ENCODE measurements at regions not wholly inside any gene's neighbourhood (a gene's known extent, or its start where the extent isn't known, plus 50 kb on each side); places are given as distances from the start of the nearest gene placed in this dataset.

GRCh38 chr14:30221546-30221945 is 293.9 kb upstream of the PRKD1 start:
- intact Hi-C loops (cut with DNase I), result no loop called here
- WGBS, result 33% methylated on average over 7 of the region's 7 CpGs
- H3K4me1 ChIP-seq (ENCODE audit: control insufficient read depth, insufficient read depth, low read length), result peaks cover 7% of the 10 kb centered on the region

GRCh38 chr14:30223385-30223785 is 295.7 kb upstream of the PRKD1 start:
- no peak overlapping the region for H3K27ac ChIP-seq (ENCODE audit: low read length)
- H3K9me3 ChIP-seq (ENCODE audit: control insufficient read depth, low read length), result no peaks in the 10 kb centered on the region
- 35% methylated on average over 2 of the region's 2 CpGs for WGBS
- H3K4me1 ChIP-seq (ENCODE audit: control insufficient read depth, insufficient read depth, low read length), result peaks cover 7% of the 10 kb centered on the region
- ATAC-seq (peak; percentile 74 to 87), DNase-seq (peak; percentile 47 to 78 (median 57))
- no peaks in the 10 kb centered on the region for H3K27me3 ChIP-seq (ENCODE audit: control insufficient read depth, insufficient read depth)
- intact Hi-C loops (cut with DNase I), result no loop called here
- H3K4me3 ChIP-seq (ENCODE audit: low read length), result no peak overlapping the region

More at GRCh38 chr14:30221546-30221945, 293.9 kb upstream of the PRKD1 start:
- ATAC-seq, result no peak
- no peak overlapping the region for H3K27ac ChIP-seq (ENCODE audit: low read length)
- no peak for DNase-seq
- no peak overlapping the region for H3K4me3 ChIP-seq (ENCODE audit: low read length)
- no peaks in the 10 kb centered on the region for H3K27me3 ChIP-seq (ENCODE audit: control insufficient read depth, insufficient read depth)
- H3K9me3 ChIP-seq (ENCODE audit: control insufficient read depth, low read length), result no peaks in the 10 kb centered on the region

GRCh38 chr14:30223966-30224365 is 296.3 kb upstream of the PRKD1 start:
- Histone ChIP-seq H3K27me3 (ENCODE audit: control insufficient read depth, insufficient read depth) (no peaks in the 10 kb centered on the region), H3K27ac (ENCODE audit: low read length) (no peak overlapping the region), H3K4me3 (ENCODE audit: low read length) (no peak overlapping the region), H3K9me3 (ENCODE audit: control insufficient read depth, low read length) (no peaks in the 10 kb centered on the region), H3K4me1 (ENCODE audit: control insufficient read depth, insufficient read depth, low read length) (peaks cover 8% of the 10 kb centered on the region)
- DNase-seq (peak in 2 of 3 donors; percentile 28 to 58), ATAC-seq (peak; percentile 36 to 37)
- intact Hi-C loops (cut with DNase I), result no loop called here
- 81% methylated on average over 3 of the region's 3 CpGs for WGBS

GRCh38 chr14:30225176-30225575 is 297.5 kb upstream of the PRKD1 start:
- no peak for ATAC-seq
- no peak overlapping the region for H3K27ac ChIP-seq (ENCODE audit: low read length)

GRCh38 chr14:30227436-30227835 is 299.8 kb upstream of the PRKD1 start:
- no peaks in the 10 kb centered on the region for H3K9me3 ChIP-seq (ENCODE audit: control insufficient read depth, low read length)
- peaks cover 8% of the 10 kb centered on the region for H3K4me1 ChIP-seq (ENCODE audit: control insufficient read depth, insufficient read depth, low read length)
- 55% methylated on average over 3 of the region's 3 CpGs for WGBS
- DNase-seq, result peak; percentile 42 to 83 (median 61)
- intact Hi-C loops (cut with DNase I), result no loop called here
- ATAC-seq, result peak; percentile 51 to 79
- H3K27ac ChIP-seq (ENCODE audit: low read length), result no peak overlapping the region
- no peaks in the 10 kb centered on the region for H3K27me3 ChIP-seq (ENCODE audit: control insufficient read depth, insufficient read depth)
- no peak overlapping the region for H3K4me3 ChIP-seq (ENCODE audit: low read length)

More at GRCh38 chr14:30225176-30225575, 297.5 kb upstream of the PRKD1 start:
- Histone ChIP-seq H3K9me3 (ENCODE audit: control insufficient read depth, low read length) (no peaks in the 10 kb centered on the region), H3K4me1 (ENCODE audit: control insufficient read depth, insufficient read depth, low read length) (peaks cover 8% of the 10 kb centered on the region), H3K4me3 (ENCODE audit: low read length) (no peak overlapping the region), H3K27me3 (ENCODE audit: control insufficient read depth, insufficient read depth) (no peaks in the 10 kb centered on the region)
- no peak for DNase-seq
- intact Hi-C loops (cut with DNase I), result no loop called here
- WGBS, result 73% methylated on average over 1 of the region's 1 CpG

GRCh38 chr14:30227876-30228275 is 300.2 kb upstream of the PRKD1 start:
- H3K9me3 ChIP-seq (ENCODE audit: control insufficient read depth, low read length), result no peaks in the 10 kb centered on the region
- WGBS, result 31% methylated on average over 2 of the region's 2 CpGs
- peaks cover 8% of the 10 kb centered on the region for H3K4me1 ChIP-seq (ENCODE audit: control insufficient read depth, insufficient read depth, low read length)
- peak in 2 of 3 donors; percentile 15 to 43 for DNase-seq
- H3K4me3 ChIP-seq (ENCODE audit: low read length), result no peak overlapping the region
- intact Hi-C loops (cut with DNase I), result no loop called here
- ATAC-seq, result no peak
- no peaks in the 10 kb centered on the region for H3K27me3 ChIP-seq (ENCODE audit: control insufficient read depth, insufficient read depth)
- H3K27ac ChIP-seq (ENCODE audit: low read length), result no peak overlapping the region

- no peak for ATAC-seq
- WGBS, result 89% methylated on average over 3 of the region's 3 CpGs
Observed at GRCh38 chr14:30230719-30231118, 303.1 kb upstream of the PRKD1 start.

GRCh38 chr14:30234966-30235365 is 307.3 kb upstream of the PRKD1 start:
- DNase-seq, result no peak
- 79% methylated on average over 1 of the region's 1 CpG for WGBS
- H3K27me3 ChIP-seq (ENCODE audit: control insufficient read depth, insufficient read depth), result no peaks in the 10 kb centered on the region
- intact Hi-C loops (cut with DNase I), result no loop called here
- H3K27ac ChIP-seq (ENCODE audit: low read length), result no peak overlapping the region
- ATAC-seq, result no peak
- H3K9me3 ChIP-seq (ENCODE audit: control insufficient read depth, low read length), result no peaks in the 10 kb centered on the region
- H3K4me3 ChIP-seq (ENCODE audit: low read length), result no peak overlapping the region
- H3K4me1 ChIP-seq (ENCODE audit: control insufficient read depth, insufficient read depth, low read length), result no peaks in the 10 kb centered on the region

More at GRCh38 chr14:30230719-30231118, 303.1 kb upstream of the PRKD1 start:
- Histone ChIP-seq H3K4me1 (ENCODE audit: control insufficient read depth, insufficient read depth, low read length) (peaks cover 2% of the 10 kb centered on the region), H3K27ac (ENCODE audit: low read length) (no peak overlapping the region), H3K27me3 (ENCODE audit: control insufficient read depth, insufficient read depth) (no peaks in the 10 kb centered on the region), H3K9me3 (ENCODE audit: control insufficient read depth, low read length) (no peaks in the 10 kb centered on the region), H3K4me3 (ENCODE audit: low read length) (no peak overlapping the region)
- no peak for DNase-seq
- intact Hi-C loops (cut with DNase I), result no loop called here

- no peaks in the 10 kb centered on the region for H3K27me3 ChIP-seq (ENCODE audit: control insufficient read depth, insufficient read depth)
- no peak for DNase-seq
- intact Hi-C loops (cut with DNase I), result no loop called here
- no peak for ATAC-seq
- no peaks in the 10 kb centered on the region for H3K4me1 ChIP-seq (ENCODE audit: control insufficient read depth, insufficient read depth, low read length)
- WGBS, result 81% methylated on average over 2 of the region's 2 CpGs
- no peaks in the 10 kb centered on the region for H3K9me3 ChIP-seq (ENCODE audit: control insufficient read depth, low read length)
- H3K27ac ChIP-seq (ENCODE audit: low read length), result no peak overlapping the region
- no peak overlapping the region for H3K4me3 ChIP-seq (ENCODE audit: low read length)
Observed at GRCh38 chr14:30235485-30235884, 307.8 kb upstream of the PRKD1 start.

GRCh38 chr14:30238936-30239335 is 311.3 kb upstream of the PRKD1 start:
- no peak overlapping the region for H3K4me3 ChIP-seq (ENCODE audit: low read length)
- intact Hi-C loops (cut with DNase I), result no loop called here
- DNase-seq, result no peak
- no peaks in the 10 kb centered on the region for H3K27me3 ChIP-seq (ENCODE audit: control insufficient read depth, insufficient read depth)
- H3K9me3 ChIP-seq (ENCODE audit: control insufficient read depth, low read length), result no peaks in the 10 kb centered on the region
- H3K27ac ChIP-seq (ENCODE audit: low read length), result no peak overlapping the region
- ATAC-seq, result no peak
- H3K4me1 ChIP-seq (ENCODE audit: control insufficient read depth, insufficient read depth, low read length), result no peaks in the 10 kb centered on the region
- WGBS, result 88% methylated on average over 4 of the region's 4 CpGs

- 63% methylated on average over 4 of the region's 4 CpGs for WGBS
- no peak for ATAC-seq
- intact Hi-C loops (cut with DNase I), result no loop called here
Observed at GRCh38 chr14:30240018-30240417, 312.4 kb upstream of the PRKD1 start.

GRCh38 chr14:30240685-30241084 is 313.0 kb upstream of the PRKD1 start:
- no peak for ATAC-seq
- WGBS, result 57% methylated on average over 3 of the region's 3 CpGs
- Histone ChIP-seq H3K9me3 (ENCODE audit: control insufficient read depth, low read length) (no peaks in the 10 kb centered on the region), H3K4me1 (ENCODE audit: control insufficient read depth, insufficient read depth, low read length) (no peaks in the 10 kb centered on the region), H3K4me3 (ENCODE audit: low read length) (no peak overlapping the region), H3K27ac (ENCODE audit: low read length) (no peak overlapping the region), H3K27me3 (ENCODE audit: control insufficient read depth, insufficient read depth) (no peaks in the 10 kb centered on the region)
- intact Hi-C loops (cut with DNase I), result no loop called here
- DNase-seq, result no peak

More at GRCh38 chr14:30240018-30240417, 312.4 kb upstream of the PRKD1 start:
- Histone ChIP-seq H3K4me3 (ENCODE audit: low read length) (no peak overlapping the region), H3K4me1 (ENCODE audit: control insufficient read depth, insufficient read depth, low read length) (no peaks in the 10 kb centered on the region), H3K27ac (ENCODE audit: low read length) (no peak overlapping the region), H3K9me3 (ENCODE audit: control insufficient read depth, low read length) (no peaks in the 10 kb centered on the region), H3K27me3 (ENCODE audit: control insufficient read depth, insufficient read depth) (no peaks in the 10 kb centered on the region)
- DNase-seq, result no peak
